ENCODE measurements at regions not wholly inside any gene's neighbourhood (a gene's known extent, or its start where the extent isn't known, plus 50 kb on each side); places are given as distances from the start of the nearest gene placed in this dataset.

- TF ChIP-seq CTCF (IDR thresholded peaks at IDR 0.05) (no peak), POLR2A (IDR thresholded peaks at IDR 0.05) (no peak)
Observed at GRCh38 chr4:151961456-151961855, 200.6 kb upstream of the GATB start.
